Stimulated activated naive CD4-positive, alpha-beta T cell (primary cell): ENCODE measurements at regions not wholly inside any gene's neighbourhood (a gene's known extent, or its start where the extent isn't known, plus 50 kb on each side); places are given as distances from the start of the nearest gene placed in this dataset.
"Not testable (repeated sequence)": the region's sequence is repeated elsewhere in the genome, so short reads cannot be mapped to it uniquely, and the experiment has no call there.

Experiments
- DNase-seq, 6 experiments: peaks; one replicate each; lab custom pipeline; 2025; lab: John Stamatoyannopoulos, UW

DNA sequence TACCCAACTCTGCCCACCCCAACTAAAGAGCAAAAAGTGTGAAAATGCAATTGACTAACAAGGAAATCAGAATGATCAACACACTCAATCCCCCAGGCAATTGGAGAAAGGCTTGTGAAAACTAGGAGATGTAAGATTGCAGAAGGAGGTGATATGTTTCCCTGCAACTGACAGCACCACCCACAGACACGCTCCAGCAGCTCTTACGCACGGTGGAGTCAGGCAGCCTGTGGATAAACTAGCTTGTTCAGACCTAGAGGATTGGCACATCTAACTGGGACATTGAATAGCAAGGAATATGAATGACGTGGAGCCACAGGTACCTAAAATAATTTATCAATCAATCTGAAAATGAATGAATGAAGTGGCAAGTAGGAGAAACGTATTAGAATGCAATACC, 125.7 kb upstream of the MYO3A start:
- no peak for DNase-seq

DNA sequence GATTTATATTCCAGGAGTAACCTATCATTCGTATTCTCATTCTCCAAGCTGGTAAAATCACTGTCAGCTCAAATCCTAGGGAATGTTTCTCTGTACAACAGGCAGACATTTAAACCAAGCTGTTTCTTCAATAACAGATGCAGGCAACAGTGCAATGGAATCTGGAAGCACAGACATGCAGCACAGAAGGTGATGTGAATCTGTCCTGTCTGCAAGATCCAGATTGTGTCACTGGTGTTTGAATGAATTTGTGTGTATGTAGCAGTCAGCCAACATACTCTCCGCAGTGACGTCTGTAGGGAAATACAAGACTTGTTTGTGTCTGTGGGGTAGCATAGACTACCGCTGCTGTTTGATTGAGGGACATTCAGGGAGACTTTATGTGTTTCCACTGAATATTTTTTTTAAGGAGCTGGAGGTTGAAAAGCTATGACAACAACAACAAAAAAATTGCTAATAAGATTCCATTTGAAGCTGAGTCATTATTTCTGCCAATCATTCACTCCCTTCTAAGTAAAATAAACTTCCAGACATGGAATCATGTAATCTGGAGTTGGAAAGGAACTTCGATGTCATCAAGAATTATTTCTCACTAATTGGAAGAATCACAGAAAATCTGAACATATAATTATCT, 122.9 kb upstream of the MYO3A start:
- no peak for DNase-seq

DNA sequence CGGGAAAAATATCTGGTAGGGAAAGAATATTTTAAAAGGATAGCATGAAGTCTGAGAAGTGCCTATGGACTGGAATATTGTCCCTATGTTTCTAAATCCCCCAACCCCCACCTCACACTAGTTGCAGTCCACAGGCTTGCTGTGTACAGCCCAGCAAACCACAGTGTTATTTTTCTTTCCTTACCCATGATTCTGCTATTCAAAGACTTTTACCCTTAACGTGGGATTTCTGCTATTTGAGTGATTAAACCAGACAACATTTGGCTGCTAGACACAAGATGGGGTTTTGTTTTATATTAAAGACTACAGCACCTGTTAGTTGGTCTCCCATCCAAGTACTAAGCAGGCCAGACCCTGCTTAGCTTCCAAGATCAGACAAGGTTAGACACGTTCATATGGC, 120.5 kb upstream of the MYO3A start:
- no peak for DNase-seq

DNA sequence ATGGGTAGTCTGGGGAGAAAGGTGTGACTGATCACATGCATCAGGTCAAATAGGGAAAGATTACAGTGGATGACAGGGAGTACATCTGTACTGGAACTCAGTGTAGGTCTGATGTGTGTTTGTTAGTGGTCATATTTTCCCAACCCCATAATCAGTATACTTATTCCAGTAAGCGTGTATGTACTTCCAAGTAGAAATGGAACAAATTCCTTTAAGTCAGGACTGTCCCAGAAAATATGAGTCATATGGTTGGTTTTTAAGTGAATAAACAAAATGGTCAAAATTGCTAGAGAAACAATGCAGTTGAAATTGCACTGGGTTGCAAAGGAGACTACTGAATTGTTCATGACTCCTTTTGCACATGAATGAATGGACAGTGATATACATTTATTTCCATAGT, 118.8 kb upstream of the MYO3A start:
- DNase-seq = no peak

DNA sequence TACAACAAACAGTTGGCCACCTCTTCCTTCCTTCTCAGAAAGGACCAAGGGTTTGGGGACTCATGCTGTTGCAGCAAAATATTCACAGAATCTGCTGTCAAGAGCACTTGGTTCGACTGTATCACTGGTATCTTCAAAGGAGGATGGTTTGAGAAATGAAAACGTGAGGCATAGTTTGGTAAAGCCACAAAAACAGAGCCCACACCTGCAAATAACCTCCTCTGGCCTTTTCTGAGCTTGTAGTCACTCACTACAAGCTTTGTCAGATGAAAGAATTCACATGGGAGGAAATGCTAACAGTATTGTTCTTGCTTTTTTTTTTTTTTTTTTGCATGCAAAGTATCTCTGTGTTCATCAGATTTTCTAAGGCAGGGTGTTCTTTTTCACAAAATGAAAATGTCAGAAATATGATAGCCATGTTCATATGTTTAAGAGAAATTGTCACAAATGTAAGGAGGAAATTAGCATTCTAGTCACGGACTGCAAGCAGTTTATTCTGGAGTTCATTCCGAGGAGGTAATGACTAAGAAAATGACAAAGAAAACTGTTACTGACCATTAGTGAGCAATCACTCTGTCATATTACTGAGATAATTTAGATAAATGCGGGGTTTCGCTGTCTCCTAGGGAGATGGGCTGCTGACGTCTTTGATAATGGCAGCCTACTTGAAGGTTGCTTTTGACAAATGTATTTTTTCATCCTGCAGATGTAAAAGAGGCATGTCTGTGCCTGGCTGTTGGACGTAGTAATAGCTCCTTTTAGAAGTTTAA, 117.8 kb upstream of the MYO3A start:
- no peak for DNase-seq

DNA sequence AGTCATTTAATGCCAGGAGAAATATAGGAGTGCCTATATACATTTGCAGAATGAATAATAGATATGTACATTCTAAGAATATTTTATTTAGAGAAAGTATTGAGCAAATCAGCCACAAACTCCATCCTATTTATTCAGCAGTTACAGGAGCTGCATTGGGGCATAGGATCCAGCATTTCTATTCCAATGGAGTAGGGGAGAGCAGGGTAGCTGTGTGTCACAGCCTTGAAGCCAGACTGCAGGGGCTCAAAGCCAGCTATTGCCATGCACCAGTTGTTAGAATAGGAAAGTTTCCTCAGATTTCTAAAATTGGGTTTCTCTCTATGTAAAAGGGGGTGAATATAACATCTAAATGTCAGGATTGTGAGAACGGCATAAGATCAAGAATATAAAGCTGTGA, 116.8 kb upstream of the MYO3A start:
- DNase-seq = no peak

DNA sequence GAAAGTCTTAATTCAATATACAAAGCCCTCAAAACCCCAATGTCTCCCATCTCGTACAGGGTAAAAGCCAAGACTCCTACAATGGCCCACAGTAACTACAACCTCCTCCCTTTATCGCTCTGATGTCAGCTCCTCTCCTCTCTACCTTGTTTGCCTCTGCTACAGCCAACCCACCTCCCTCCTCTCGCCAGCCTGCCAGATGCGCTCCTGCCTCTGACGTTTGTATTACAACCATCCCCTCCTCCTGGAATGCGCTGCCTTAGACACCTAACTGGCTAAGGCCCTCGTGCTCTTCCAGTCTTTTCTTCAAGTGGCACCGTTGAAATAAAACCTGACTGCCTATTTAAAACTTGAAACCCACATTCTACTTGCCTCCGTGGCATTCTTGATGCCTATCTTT, 115.3 kb upstream of the MYO3A start:
- no peak for DNase-seq

DNA sequence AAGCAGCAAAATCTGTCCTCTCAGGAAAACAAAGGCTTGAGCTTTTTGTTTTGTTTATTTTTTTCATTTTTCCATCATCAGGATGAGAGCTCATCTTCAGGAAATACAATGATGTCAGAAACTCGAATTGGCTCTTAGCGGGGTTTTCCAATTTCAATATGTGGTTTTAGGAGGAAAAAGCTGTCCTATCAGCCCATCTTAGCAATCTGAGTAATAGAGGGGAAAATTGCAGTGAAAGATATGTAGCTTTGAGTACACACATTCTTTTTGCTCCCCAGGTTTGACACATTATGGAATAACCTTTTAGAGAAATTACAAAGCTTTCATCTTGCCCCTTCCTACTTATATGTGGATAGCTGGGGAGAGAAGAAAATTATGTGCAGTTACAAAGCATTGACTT, 113.6 kb upstream of the MYO3A start:
- no peak for DNase-seq

DNA sequence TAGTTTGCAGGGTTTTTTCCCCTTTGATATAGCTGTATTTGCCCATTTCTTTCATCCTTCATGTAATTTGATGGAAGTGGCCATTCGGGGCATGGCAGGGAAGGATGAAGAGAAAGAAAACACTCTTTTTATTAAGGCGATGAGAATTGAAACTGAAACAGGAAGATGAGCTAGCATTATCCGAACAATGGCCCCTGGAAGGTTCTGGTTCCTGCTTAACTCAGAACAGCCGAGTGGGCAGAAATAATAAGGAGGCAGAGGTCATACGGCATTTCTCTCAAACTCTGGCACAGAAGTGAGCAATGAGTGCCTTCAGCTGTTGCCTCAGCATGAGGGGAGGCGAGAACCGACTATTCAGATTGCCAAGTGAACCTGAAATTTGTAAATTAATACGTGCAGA, 113.2 kb upstream of the MYO3A start:
- DNase-seq = no peak

DNA sequence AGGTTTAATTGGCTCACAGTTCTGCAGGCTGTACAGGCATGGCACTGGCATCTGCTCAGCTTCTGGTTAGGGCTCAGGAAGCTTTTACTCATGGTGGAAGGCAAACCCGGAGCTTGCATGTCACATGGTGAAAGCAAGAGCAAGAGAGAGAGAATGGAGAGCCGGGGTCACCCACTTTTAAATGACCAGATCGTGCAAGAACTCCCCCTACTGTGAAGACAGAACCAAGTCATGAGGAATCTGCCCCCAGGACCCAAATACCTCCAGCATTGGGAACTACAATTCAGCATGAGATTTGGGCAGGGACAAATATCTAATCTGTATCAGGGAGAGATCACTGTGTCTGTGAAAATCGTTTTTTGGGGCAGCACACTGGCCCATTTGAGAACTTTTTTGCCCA, 110.0 kb upstream of the MYO3A start:
- DNase-seq = no peak

DNA sequence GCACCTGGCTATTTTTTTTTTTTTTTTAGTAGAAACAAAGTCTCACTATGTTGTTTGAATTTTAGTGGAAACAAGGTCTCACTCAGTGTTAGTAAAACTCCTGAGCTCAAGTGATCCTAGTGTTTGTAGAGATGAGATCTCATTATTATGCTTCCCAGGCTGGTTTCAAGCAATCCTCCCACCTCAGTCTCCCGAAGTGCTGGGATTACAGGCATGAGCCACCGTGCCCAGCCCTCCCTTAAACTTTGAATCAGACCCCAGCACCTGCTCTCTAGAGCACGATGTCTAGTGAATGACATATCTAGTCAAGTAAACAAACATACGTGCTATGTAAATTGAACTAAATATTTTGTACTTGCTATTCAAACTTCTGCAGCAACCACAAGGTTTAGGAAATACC, 105.6 kb upstream of the MYO3A start:
- DNase-seq = no peak

DNA sequence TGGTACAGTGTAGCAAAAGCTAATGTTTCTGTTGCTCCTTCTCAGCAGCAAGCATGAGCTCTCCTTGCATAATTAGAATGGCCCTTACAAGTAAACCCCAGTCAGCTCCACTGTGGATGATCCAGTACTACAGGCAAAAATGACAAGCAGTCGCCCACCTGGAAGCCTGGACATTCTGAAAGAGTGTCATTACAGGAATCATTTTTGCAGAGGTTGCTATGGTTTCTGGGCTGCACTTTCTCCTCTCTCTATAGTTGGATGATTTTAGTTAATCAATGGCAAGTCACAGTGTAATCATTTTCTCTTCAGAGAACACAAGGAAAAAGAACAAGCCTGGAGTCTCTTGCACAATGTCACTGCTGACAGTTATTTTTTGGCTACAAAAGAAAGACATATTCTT, 102.9 kb upstream of the MYO3A start:
- DNase-seq = no peak

DNA sequence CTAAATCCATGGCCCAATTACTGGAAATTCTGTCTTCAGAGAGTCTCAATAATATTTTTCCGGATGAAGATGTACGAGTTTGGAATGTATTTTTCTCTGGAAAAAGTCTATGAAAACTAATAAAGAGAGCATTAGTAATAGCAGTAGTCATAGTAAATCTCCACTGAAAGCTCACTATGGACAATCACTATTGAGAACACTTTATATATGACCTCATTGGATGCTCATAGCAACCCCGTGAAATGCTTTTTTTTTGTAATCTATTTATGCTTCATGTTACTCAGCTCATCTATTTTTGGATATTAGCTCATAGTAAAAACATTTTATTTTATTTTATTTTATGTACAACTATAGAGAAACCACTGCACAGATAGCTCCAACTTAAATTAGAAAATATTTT, 94.3 kb upstream of the MYO3A start:
- no peak for DNase-seq

DNA sequence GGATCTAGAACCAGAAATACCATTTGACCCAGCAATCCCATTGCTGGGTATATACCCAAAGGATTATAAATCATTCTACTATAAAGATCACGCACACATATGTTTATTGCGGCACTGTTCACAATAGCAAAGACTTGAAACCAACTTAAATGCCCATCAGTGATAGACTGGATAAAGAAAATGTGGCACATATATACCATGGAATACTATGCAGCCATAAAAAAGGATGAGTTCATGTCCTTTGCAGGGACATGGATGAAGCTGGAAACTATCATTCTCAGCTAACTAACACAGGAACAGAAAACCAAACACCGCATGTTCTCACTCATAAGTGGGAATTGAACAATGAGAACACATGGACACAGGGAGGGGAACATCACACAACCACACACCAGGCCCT, 93.2 kb upstream of the MYO3A start:
- DNase-seq = not testable (repeated sequence)

DNA sequence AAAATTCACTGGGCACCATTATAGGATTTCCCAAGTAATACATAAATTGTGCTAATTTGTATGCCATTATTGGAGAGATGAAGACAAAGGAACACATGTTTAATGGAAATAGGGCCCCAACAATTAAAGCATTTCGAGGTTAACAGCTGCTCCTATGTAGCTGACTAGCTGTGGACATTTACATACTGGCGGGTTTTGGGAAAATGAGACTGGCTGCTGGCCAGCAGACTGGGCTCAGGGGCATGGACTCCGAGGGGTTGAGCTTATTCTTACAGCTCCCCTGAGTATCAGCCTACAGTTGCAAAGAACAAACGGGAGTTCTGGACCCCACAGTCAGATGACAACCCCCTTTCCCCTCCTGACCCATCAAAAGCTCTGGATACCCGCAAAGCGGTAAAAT, 91.9 kb upstream of the MYO3A start:
- no peak for DNase-seq

DNA sequence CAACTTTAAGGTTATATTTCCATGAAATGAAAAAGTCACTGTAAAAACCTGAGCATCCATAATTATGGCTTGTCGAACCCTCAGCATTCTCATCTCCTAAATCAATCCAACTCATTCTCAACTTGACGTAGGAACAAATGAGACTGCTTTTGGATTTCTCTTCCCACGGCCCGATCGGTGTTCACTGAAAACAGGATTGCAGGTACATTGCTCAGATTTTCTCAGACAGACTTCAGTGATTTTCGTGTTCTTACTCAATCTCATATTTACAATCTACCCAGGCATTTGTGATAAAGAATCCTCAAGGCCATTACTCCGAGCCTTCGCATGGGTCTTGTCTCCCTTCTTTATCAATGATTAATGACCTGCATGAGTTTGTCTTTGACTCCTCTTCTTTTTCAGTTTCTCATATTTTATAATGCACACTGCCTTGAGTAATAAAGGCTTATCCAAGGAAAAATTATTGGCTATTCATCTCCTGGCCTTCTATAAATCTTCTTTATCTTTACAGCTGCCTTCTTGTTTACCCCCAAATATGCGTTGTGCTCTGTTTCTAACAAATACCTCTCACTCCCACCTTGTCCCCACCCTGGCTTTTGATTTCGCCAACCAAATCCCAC, 90.4 kb upstream of the MYO3A start:
- no peak for DNase-seq

DNA sequence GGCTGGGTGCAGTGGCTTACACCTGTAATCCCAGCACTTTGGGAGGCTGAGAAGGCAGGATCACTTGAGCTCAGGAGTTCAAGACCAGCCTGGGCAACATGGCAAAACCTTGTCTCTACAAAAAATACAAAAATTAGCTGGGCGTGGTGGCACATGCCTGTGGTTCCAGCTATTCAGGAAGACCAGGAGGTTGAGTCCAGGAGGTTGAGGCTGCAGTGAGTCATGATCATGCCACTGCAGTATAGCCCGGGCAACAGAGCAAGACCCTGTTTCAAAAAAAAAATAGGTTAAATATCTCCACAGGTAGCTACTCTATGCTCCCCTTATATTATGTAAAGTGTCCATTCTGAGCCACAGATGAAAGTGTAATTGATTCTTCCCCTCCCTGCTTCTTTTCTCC, 89.3 kb upstream of the MYO3A start:
- not testable (repeated sequence) for DNase-seq

DNA sequence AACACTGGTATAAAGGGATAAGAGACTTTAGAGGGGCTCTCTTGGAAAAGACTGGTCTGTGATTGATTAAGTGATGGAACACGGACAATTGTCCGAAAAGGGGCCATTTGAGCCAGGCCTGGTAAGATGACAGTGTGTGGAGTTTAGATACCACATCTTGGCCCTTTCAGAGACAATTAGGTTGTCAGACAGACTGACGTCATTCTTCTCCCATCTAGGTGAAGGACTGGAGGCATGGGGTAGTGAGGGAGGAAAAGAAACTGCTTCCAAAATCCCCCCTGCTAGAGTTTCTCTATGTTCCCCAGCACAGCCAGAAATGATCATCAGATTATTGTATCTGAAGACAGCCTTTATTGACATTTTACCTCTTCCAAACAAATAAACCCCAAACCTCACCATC, 84.8 kb upstream of the MYO3A start:
- no peak for DNase-seq

DNA sequence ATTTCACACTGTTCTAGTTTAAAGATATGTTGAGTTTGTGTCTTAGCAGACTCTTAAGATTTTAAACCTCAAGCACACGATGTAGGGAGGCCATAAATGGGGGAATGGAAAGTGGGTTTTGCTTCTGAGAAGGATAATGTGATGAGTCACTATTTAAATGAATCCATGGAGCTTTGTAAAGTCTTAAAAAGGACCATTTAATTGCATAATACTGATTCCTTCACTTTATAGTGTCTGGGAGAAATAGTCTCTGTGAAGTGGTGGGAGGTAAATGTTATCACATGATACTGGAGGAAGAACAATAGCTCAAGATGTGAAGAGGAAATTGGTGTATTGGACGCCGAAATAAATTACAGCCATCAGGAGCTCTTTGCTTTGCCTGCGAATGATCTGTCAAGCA, 84.0 kb upstream of the MYO3A start:
- DNase-seq = no peak

DNA sequence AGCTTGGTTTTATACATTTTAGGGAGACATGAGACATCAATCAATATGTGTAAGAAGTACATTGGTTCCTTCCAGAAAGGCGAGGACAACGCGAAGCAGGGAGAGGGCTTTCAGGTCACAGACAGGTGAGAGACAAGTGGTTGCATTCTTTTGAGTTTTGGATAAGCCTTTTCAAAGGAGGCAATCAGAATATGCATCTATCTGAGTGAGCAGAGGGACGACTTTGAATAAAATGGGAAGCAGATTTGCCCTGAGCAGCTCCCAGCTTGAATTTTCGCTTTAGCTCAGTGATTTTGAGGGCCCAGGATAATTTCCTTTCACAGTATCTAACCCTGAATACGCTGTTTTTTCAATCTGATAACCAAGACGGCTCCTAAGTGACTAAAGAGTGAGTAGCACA, 82.5 kb upstream of the MYO3A start:
- DNase-seq = no peak

DNA sequence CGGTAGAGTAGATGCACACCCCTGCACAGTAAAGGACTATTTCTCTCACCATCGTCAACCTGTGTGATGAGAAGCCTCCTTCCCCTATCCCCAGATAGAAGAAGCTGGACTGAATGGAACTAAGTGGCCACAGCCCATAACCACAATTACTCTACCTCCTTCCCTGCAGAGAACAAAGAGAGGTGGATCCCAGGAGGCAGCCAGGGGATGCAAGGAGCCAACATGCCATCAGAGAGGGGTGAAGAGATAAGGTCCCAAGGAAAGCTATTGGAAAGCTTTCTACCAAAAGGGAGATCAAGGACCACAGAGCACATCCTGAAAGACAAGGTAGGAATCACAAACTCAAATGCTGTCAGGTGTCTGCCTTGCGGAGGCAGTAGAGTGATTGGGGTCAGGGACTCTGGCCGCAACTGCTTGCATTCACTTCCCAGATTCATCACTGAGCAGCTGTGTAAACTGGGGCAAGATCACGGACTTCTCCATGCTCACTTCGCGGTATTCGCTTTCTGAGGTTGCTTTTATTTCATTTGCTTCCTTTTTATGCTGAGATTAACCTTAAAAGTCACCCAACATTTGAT, 81.6 kb upstream of the MYO3A start:
- DNase-seq = no peak

DNA sequence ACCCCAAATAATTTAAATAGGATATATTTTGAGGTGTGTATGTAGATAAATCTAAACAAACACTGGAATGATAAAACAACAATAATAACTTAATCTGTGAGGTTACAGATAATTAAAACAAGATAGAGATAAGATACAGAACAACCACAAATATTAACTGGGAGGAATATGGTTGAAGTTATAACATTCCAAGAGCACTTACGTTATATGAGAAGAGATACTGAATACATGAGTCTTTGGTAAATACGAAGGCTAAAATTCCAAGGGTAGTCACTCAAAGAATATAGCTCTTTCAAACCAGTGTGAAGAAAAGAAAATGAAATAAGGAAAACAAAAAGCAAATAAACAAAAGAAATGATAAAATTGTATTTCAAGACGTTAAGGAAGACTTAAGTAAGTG, 76.0 kb upstream of the MYO3A start:
- DNase-seq = no peak

DNA sequence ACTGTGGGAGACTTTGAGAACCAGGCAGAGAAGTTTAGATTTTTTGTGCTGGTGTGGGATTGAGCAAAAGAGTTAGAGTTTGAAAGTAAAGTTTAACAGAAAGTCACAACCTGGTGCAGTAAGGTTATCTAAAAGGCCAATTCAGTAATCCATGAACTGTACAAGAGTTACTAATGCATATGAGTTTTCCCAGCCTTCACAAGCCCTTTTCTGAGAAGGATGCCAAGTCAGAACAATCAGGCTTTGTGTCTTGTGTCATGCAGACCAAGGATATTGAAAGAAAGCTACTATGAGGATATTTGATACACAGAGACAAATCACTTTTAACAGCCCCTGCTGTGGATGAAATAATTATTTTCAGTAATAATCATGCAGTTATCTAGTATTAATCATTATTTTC, 68.8 kb upstream of the MYO3A start:
- no peak for DNase-seq
